Smooth muscle cell (in vitro differentiated cells): ENCODE measurements at regions not wholly inside any gene's neighbourhood (a gene's known extent, or its start where the extent isn't known, plus 50 kb on each side); places are given as distances from the start of the nearest gene placed in this dataset.

Experiments used
- DNase-seq: peaks from one replicate; lab custom pipeline; 2025; ENCODE audit not compliant: unreplicated experiment; lab: John Stamatoyannopoulos, UW
- H2AFZ ChIP-seq: fragments of 200-600 bp; sonication (generic); 2 replicates; pipeline ENCODE4 v1.6.0; 2016; ENCODE audit warnings: antibody characterized with exemption, low read depth, mild to moderate bottlenecking
- H3F3A ChIP-seq: fragments of 200-600 bp; sonication (generic); 2 replicates; pipeline ENCODE4 v1.6.0; 2017; ENCODE audit warnings: antibody characterized with exemption, low read depth
- H3K27ac ChIP-seq: fragments of 200-600 bp; sonication (generic); 2 replicates; pipeline ENCODE4 v1.5.1; 2016; ENCODE audit warnings: low read depth, mild to moderate bottlenecking
- H3K27me3 ChIP-seq: fragments of 200-600 bp; sonication (generic); 2 replicates; pipeline ENCODE4 v1.6.1; 2016; ENCODE audit warnings: low read depth, mild to moderate bottlenecking
- H3K36me3 ChIP-seq: fragments of 200-600 bp; sonication (generic); 2 replicates; pipeline ENCODE4 v1.5.1; 2016; ENCODE audit warnings: low read depth
- H3K4me1 ChIP-seq: fragments of 200-600 bp; sonication (generic); 2 replicates; pipeline ENCODE4 v1.5.1; 2016; ENCODE audit warnings: low read depth
- H3K4me2 ChIP-seq: fragments of 200-600 bp; sonication (generic); 2 replicates; pipeline ENCODE4 v1.6.0; 2016; ENCODE audit warnings: mild to moderate bottlenecking
- H3K4me3 ChIP-seq: fragments of 200-600 bp; sonication (generic); 2 replicates; pipeline ENCODE4 v1.5.1; 2016; ENCODE audit warnings: mild to moderate bottlenecking
- H3K79me2 ChIP-seq: fragments of 200-600 bp; sonication (generic); 2 replicates; pipeline ENCODE4 v1.6.0; 2016; ENCODE audit warnings: low read depth, mild to moderate bottlenecking
- H3K9ac ChIP-seq: fragments of 200-600 bp; sonication (generic); 2 replicates; pipeline ENCODE4 v1.6.0; 2016; ENCODE audit warnings: low read depth
- H3K9me3 ChIP-seq: fragments of 200-600 bp; sonication (generic); replicated peaks from 2 replicates; pipeline ENCODE4 v1.5.1; 2016; ENCODE audit warnings: low read depth
- H4K20me1 ChIP-seq: fragments of 200-600 bp; sonication (generic); 2 replicates; pipeline ENCODE4 v1.6.0; 2016; ENCODE audit warnings: low read depth
- CTCF ChIP-seq: fragments of 200-600 bp; sonication (generic); IDR thresholded peaks from 2 replicates; pipeline ENCODE4 v1.5.1; 2017; ENCODE audit warnings: borderline replicate concordance, mild to moderate bottlenecking, antibody characterized with exemption; ENCODE audit not compliant: insufficient read depth, poor library complexity, severe bottlenecking
- WGBS: methylation state at CpG from one replicate; pipeline ENCODE4 v1.1.7; 2016; ENCODE audit warnings: low lambda C conversion rate; 5-methylcytosine and 5-hydroxymethylcytosine counted together

GRCh38 chr1:82449506-82450057 lies 648.8 kb downstream of the ADGRL2 start:
- Histone ChIP-seq H3K4me1 (no peaks in the 10 kb centered on the region), H3K27me3 (no peaks in the 10 kb centered on the region), H3K36me3 (no peaks in the 10 kb centered on the region), H3K9ac (no peak overlapping the region), H3K4me2 (no peak overlapping the region), H3K79me2 (no peaks in the 10 kb centered on the region), H3K27ac (no peak overlapping the region), H2AFZ (no peak overlapping the region), H3K9me3 (no peaks in the 10 kb centered on the region), H3F3A (no peaks in the 10 kb centered on the region), H4K20me1 (no peaks in the 10 kb centered on the region), H3K4me3 (no peak overlapping the region)
- DNase-seq: no peak
- TF ChIP-seq CTCF: no peak
- 82% methylated on average over 4 of the region's 4 CpGs for WGBS

- no peaks in the 10 kb centered on the region for H3F3A ChIP-seq
- no peak overlapping the region for H3K4me2 ChIP-seq
- H2AFZ ChIP-seq: no peak overlapping the region
- H3K4me3 ChIP-seq: no peak overlapping the region
- no peaks in the 10 kb centered on the region for H3K27me3 ChIP-seq
- no peaks in the 10 kb centered on the region for H3K9me3 ChIP-seq
- no peak for TF ChIP-seq CTCF
- no peak overlapping the region for H3K9ac ChIP-seq
- no peaks in the 10 kb centered on the region for H3K4me1 ChIP-seq
- no peak for DNase-seq
- no peak overlapping the region for H3K27ac ChIP-seq
- H3K36me3 ChIP-seq: no peaks in the 10 kb centered on the region
- H3K79me2 ChIP-seq: no peaks in the 10 kb centered on the region
- no peaks in the 10 kb centered on the region for H4K20me1 ChIP-seq
These were observed 646.2 kb downstream of the ADGRL2 start for GRCh38 chr1:82446955-82447354.

- peak overlapping the region; percentile 7 for H2AFZ ChIP-seq
- no peak overlapping the region for H3K4me3 ChIP-seq
- no peaks in the 10 kb centered on the region for H3K4me1 ChIP-seq
- WGBS: 88% methylated on average over 2 of the region's 2 CpGs
- H3K27me3 ChIP-seq: no peaks in the 10 kb centered on the region
- no peak overlapping the region for H3K9ac ChIP-seq
- no peaks in the 10 kb centered on the region for H3K9me3 ChIP-seq
- no peak for DNase-seq
- TF ChIP-seq CTCF: no peak
- H3K4me2 ChIP-seq: no peak overlapping the region
- H3F3A ChIP-seq: no peaks in the 10 kb centered on the region
- no peak overlapping the region for H3K27ac ChIP-seq
- H3K79me2 ChIP-seq: no peaks in the 10 kb centered on the region
- H3K36me3 ChIP-seq: no peaks in the 10 kb centered on the region
- H4K20me1 ChIP-seq: no peaks in the 10 kb centered on the region
These were observed 645.5 kb downstream of the ADGRL2 start for GRCh38 chr1:82446236-82446635.

GRCh38 chr1:82445827-82446226 lies 645.1 kb downstream of the ADGRL2 start:
- DNase-seq: no peak
- no peak overlapping the region for H3K4me2 ChIP-seq
- no peaks in the 10 kb centered on the region for H3K27me3 ChIP-seq
- no peaks in the 10 kb centered on the region for H3K9me3 ChIP-seq
- no peaks in the 10 kb centered on the region for H3K79me2 ChIP-seq
- no peaks in the 10 kb centered on the region for H3K36me3 ChIP-seq
- no peaks in the 10 kb centered on the region for H4K20me1 ChIP-seq
- no peak overlapping the region for H3K4me3 ChIP-seq
- TF ChIP-seq CTCF: no peak
- H3F3A ChIP-seq: no peaks in the 10 kb centered on the region
- H2AFZ ChIP-seq: peak overlapping the region; percentile 7
- no peak overlapping the region for H3K27ac ChIP-seq
- H3K4me1 ChIP-seq: no peaks in the 10 kb centered on the region
- 97% methylated on average over 3 of the region's 3 CpGs for WGBS
- H3K9ac ChIP-seq: no peak overlapping the region
